ENCODE measurements at regions not wholly inside any gene's neighbourhood (a gene's known extent, or its start where the extent isn't known, plus 50 kb on each side); places are given as distances from the start of the nearest gene placed in this dataset.

GRCh38 chr2:176658708-176659107 is 389.5 kb downstream of the MTX2 start:
- H3K4me3 ChIP-seq (ENCODE audit: low read depth, low read length), result no peak overlapping the region
- POLR2A ChIA-PET, result no interaction called here
- CTCF ChIA-PET, result no interaction called here
- DNase-seq (ENCODE audit: low read depth), result no peak
- TF ChIP-seq CTCF (IDR thresholded peaks at IDR 0.05; ENCODE audit: insufficient read depth, low read depth, low read length), result no peak
- H3K36me3 ChIP-seq (ENCODE audit: control insufficient read depth, insufficient read depth, low read length), result no peaks in the 10 kb centered on the region
- peaks cover 2% of the 10 kb centered on the region for H3K27me3 ChIP-seq (ENCODE audit: control insufficient read depth, insufficient read depth, low read length)

GRCh38 chr2:176662753-176663152 is 393.5 kb downstream of the MTX2 start:
- ChIA-PET POLR2A (no interaction called here), CTCF (interaction anchor here (0.6 to 2.9 kb wide), 4 partner anchors 8 to 536 kb away, joined by 3 to 17 read pairs (median 4); no protein-coding TSS in a partner anchor)
- H3K36me3 ChIP-seq (ENCODE audit: control insufficient read depth, insufficient read depth, low read length), result no peaks in the 10 kb centered on the region
- H3K27me3 ChIP-seq (ENCODE audit: control insufficient read depth, insufficient read depth, low read length), result peaks cover 2% of the 10 kb centered on the region
- no peak for TF ChIP-seq CTCF (IDR thresholded peaks at IDR 0.05; ENCODE audit: insufficient read depth, low read depth, low read length)
- no peak for DNase-seq (ENCODE audit: low read depth)
- H3K4me3 ChIP-seq (ENCODE audit: low read depth, low read length), result no peak overlapping the region

- Histone ChIP-seq H3K36me3 (ENCODE audit: control insufficient read depth, insufficient read depth, low read length) (no peaks in the 10 kb centered on the region), H3K27me3 (ENCODE audit: control insufficient read depth, insufficient read depth, low read length) (peaks cover 2% of the 10 kb centered on the region), H3K4me3 (ENCODE audit: low read depth, low read length) (no peak overlapping the region)
- CTCF ChIA-PET, result interaction anchor here (0.6 to 5.8 kb wide), 7 partner anchors 11 to 1318 kb away, joined by 3 to 34 read pairs (median 4); no protein-coding TSS in a partner anchor
- POLR2A ChIA-PET, result no interaction called here
- no peak for DNase-seq (ENCODE audit: low read depth)
- TF ChIP-seq CTCF (IDR thresholded peaks at IDR 0.05; ENCODE audit: insufficient read depth, low read depth, low read length), result no peak
These were observed 395.2 kb downstream of the MTX2 start for GRCh38 chr2:176664478-176664877.

- no peak for DNase-seq (ENCODE audit: low read depth)
- H3K36me3 ChIP-seq (ENCODE audit: control insufficient read depth, insufficient read depth, low read length), result no peaks in the 10 kb centered on the region
- H3K4me3 ChIP-seq (ENCODE audit: low read depth, low read length), result no peak overlapping the region
- POLR2A ChIA-PET, result no interaction called here
- peaks cover 2% of the 10 kb centered on the region for H3K27me3 ChIP-seq (ENCODE audit: control insufficient read depth, insufficient read depth, low read length)
- CTCF ChIA-PET, result interaction anchor here (1.3 to 5.8 kb wide), 4 partner anchors 12 to 538 kb away, joined by 4 to 34 read pairs (median 6); no protein-coding TSS in a partner anchor
- no peak for TF ChIP-seq CTCF (IDR thresholded peaks at IDR 0.05; ENCODE audit: insufficient read depth, low read depth, low read length)
These were observed 395.8 kb downstream of the MTX2 start for GRCh38 chr2:176665086-176665485.

GRCh38 chr2:176668912-176669311 is 399.7 kb downstream of the MTX2 start:
- no peak for DNase-seq (ENCODE audit: low read depth)
- no peak for TF ChIP-seq CTCF (IDR thresholded peaks at IDR 0.05; ENCODE audit: insufficient read depth, low read depth, low read length)
- Histone ChIP-seq H3K4me3 (ENCODE audit: low read depth, low read length) (no peak overlapping the region), H3K27me3 (ENCODE audit: control insufficient read depth, insufficient read depth, low read length) (no peaks in the 10 kb centered on the region; the same call in 1 of the 2 replicates), H3K36me3 (ENCODE audit: control insufficient read depth, insufficient read depth, low read length) (no peaks in the 10 kb centered on the region)
- ChIA-PET CTCF (interaction anchor here (5.8 kb wide), 1 partner anchor 16 kb away, joined by 34 read pairs; no protein-coding TSS in a partner anchor), POLR2A (no interaction called here)
